Neural cell (in vitro differentiated cells): ENCODE measurements at regions not wholly inside any gene's neighbourhood (a gene's known extent, or its start where the extent isn't known, plus 50 kb on each side); places are given as distances from the start of the nearest gene placed in this dataset.

Experiments used
- H2AFZ ChIP-seq: fragments of 200-600, 300-800 bp; sonication (generic), shearing (Covaris generic); 2 replicates; pipeline ENCODE4 v1.6.0; 2014; ENCODE audit warnings: low read depth, mild to moderate bottlenecking, antibody characterized with exemption, low read length, moderate library complexity
- H3F3A ChIP-seq: fragments of 200-600 bp; shearing (Covaris generic); 2 replicates; pipeline ENCODE4 v1.6.1; 2016; ENCODE audit warnings: mild to moderate bottlenecking, moderate library complexity, mixed read lengths, antibody characterized with exemption, low read length; ENCODE audit not compliant: insufficient read depth, poor library complexity, severe bottlenecking
- H3K27ac ChIP-seq: fragments of 200-600, 300-800 bp; sonication (generic), shearing (Covaris generic); 2 replicates; pipeline ENCODE4 v1.5.1; 2014; ENCODE audit warnings: mild to moderate bottlenecking, low read length, moderate library complexity
- H3K27me3 ChIP-seq: fragments of 300-800, 200-600 bp; sonication (generic), shearing (Covaris generic); 2 replicates; pipeline ENCODE4 v1.6.0; 2014; ENCODE audit warnings: mild to moderate bottlenecking, low read depth, low read length, moderate library complexity; ENCODE audit not compliant: insufficient read depth
- H3K36me3 ChIP-seq: fragments of 300-800, 200-600 bp; sonication (generic), shearing (Covaris generic); 2 replicates; pipeline ENCODE4 v1.5.1; 2014; ENCODE audit warnings: mild to moderate bottlenecking, antibody characterized with exemption, low read length, moderate library complexity; ENCODE audit not compliant: insufficient read depth
- H3K4me2 ChIP-seq: fragments of 300-800, 200-600 bp; sonication (generic), shearing (Covaris generic); 2 replicates; pipeline ENCODE4 v1.6.0; 2014; ENCODE audit warnings: mild to moderate bottlenecking, low read length
- H3K4me3 ChIP-seq: fragments of 300-800, 200-600 bp; sonication (generic), shearing (Covaris generic); 2 replicates; pipeline ENCODE4 v1.5.1; 2014; ENCODE audit warnings: mild to moderate bottlenecking, low read length, moderate library complexity
- H3K79me2 ChIP-seq: fragments of 200-600 bp; shearing (Covaris generic); replicated peaks from 2 replicates; pipeline ENCODE4 v1.6.0; 2014; ENCODE audit warnings: mild to moderate bottlenecking, low read length, moderate library complexity; ENCODE audit not compliant: insufficient read depth
- H3K9ac ChIP-seq: fragments of 300-800, 200-600 bp; sonication (generic), shearing (Covaris generic); 2 replicates; pipeline ENCODE4 v1.6.1; 2016; ENCODE audit warnings: mild to moderate bottlenecking, low read length, mixed read lengths
- H3K9me2 ChIP-seq: fragments of 200-600 bp; shearing (Covaris generic); 2 replicates; pipeline ENCODE4 v1.6.1; 2016; ENCODE audit warnings: mild to moderate bottlenecking, low read length, mixed read lengths; ENCODE audit not compliant: insufficient read depth
- H3K9me3 ChIP-seq: fragments of 200-600, 300-800 bp; sonication (generic), shearing (Covaris generic); 2 replicates; pipeline ENCODE4 v1.6.1; 2016; ENCODE audit warnings: mild to moderate bottlenecking, mixed run types, low read length, moderate library complexity, mixed read lengths
- H4K20me1 ChIP-seq: fragments of 200-600 bp; shearing (Covaris generic); 2 replicates; pipeline ENCODE4 v1.6.1; 2016; ENCODE audit warnings: mild to moderate bottlenecking, mixed run types; ENCODE audit not compliant: insufficient read depth
- CTCF ChIP-seq: fragments of 450-650 bp; IDR thresholded peaks from 2 replicates; pipeline ENCODE4 v1.5.1; 2014; ENCODE audit warnings: antibody characterized with exemption, mild to moderate bottlenecking, moderate library complexity; ENCODE audit not compliant: poor library complexity, severe bottlenecking
- EP300 ChIP-seq: fragments of 450-650 bp; conservative IDR thresholded peaks from 2 replicates; pipeline ENCODE4 v1.6.1; 2014; ENCODE audit warnings: antibody characterized with exemption, mild to moderate bottlenecking, moderate library complexity; ENCODE audit not compliant: poor library complexity, severe bottlenecking
- EZH2 ChIP-seq: fragments of 200-600, 300-800 bp; shearing (Covaris generic), sonication (generic); IDR thresholded peaks from 2 replicates; pipeline ENCODE4 v1.6.1; 2014; ENCODE audit warnings: antibody characterized with exemption, low read length, borderline replicate concordance, mild to moderate bottlenecking; ENCODE audit not compliant: insufficient read depth, poor library complexity, severe bottlenecking
- MXI1 ChIP-seq: fragments of 450-650 bp; conservative IDR thresholded peaks from 2 replicates; pipeline ENCODE4 v1.6.1; 2014; ENCODE audit warnings: antibody characterized with exemption, mild to moderate bottlenecking; ENCODE audit not compliant: poor library complexity, severe bottlenecking
- POLR2AphosphoS5 ChIP-seq: IDR thresholded peaks from 2 replicates; pipeline ENCODE4 v1.6.1; 2012
- RAD21 ChIP-seq: fragments of 450-650 bp; conservative IDR thresholded peaks from 2 replicates; pipeline ENCODE4 v1.6.1; 2014; ENCODE audit warnings: antibody characterized with exemption, mild to moderate bottlenecking, moderate library complexity
- REST ChIP-seq: IDR thresholded peaks from 2 replicates; pipeline ENCODE4 v1.6.1; 2012; ENCODE audit warnings: borderline replicate concordance
- SMC3 ChIP-seq: fragments of 450-650 bp; conservative IDR thresholded peaks from 2 replicates; pipeline ENCODE4 v1.6.1; 2014; ENCODE audit warnings: antibody characterized with exemption, mild to moderate bottlenecking, moderate library complexity; ENCODE audit not compliant: poor library complexity
- TAF1 ChIP-seq: IDR thresholded peaks from 2 replicates; pipeline ENCODE4 v1.6.1; 2012; ENCODE audit warnings: low read depth

GRCh38 chr9:109717342-109717741 lies 62.7 kb upstream of the PALM2AKAP2 start:
- no peak overlapping the region for H3K4me3 ChIP-seq
- no peaks in the 10 kb centered on the region for H3K9me2 ChIP-seq
- no peaks in the 10 kb centered on the region for H4K20me1 ChIP-seq
- no peaks in the 10 kb centered on the region for H3K79me2 ChIP-seq
- no peak overlapping the region for H3K9ac ChIP-seq
- H3F3A ChIP-seq, result no peaks in the 10 kb centered on the region
- no peak overlapping the region for H3K4me2 ChIP-seq
- H3K9me3 ChIP-seq, result no peaks in the 10 kb centered on the region
- no peaks in the 10 kb centered on the region for H3K36me3 ChIP-seq
- TF ChIP-seq POLR2AphosphoS5 (no peak), REST (no peak), SMC3 (no peak), MXI1 (no peak), EZH2 (no peak), TAF1 (no peak), RAD21 (no peak), EP300 (no peak), CTCF (no peak)
- H2AFZ ChIP-seq, result no peak overlapping the region
- no peak overlapping the region for H3K27ac ChIP-seq
- H3K27me3 ChIP-seq, result no peaks in the 10 kb centered on the region

GRCh38 chr9:109718861-109719260 lies 61.1 kb upstream of the PALM2AKAP2 start:
- Histone ChIP-seq H3K36me3 (no peaks in the 10 kb centered on the region), H3K9ac (no peak overlapping the region), H3F3A (no peaks in the 10 kb centered on the region), H3K9me2 (no peaks in the 10 kb centered on the region), H3K4me2 (no peak overlapping the region), H3K27ac (no peak overlapping the region), H4K20me1 (no peaks in the 10 kb centered on the region), H2AFZ (no peak overlapping the region), H3K9me3 (no peaks in the 10 kb centered on the region), H3K4me3 (no peak overlapping the region), H3K27me3 (no peaks in the 10 kb centered on the region), H3K79me2 (no peaks in the 10 kb centered on the region)
- TF ChIP-seq RAD21 (no peak), SMC3 (no peak), POLR2AphosphoS5 (no peak), EZH2 (no peak), TAF1 (no peak), REST (no peak)
